ENCODE measurements at regions not wholly inside any gene's neighbourhood (a gene's known extent, or its start where the extent isn't known, plus 50 kb on each side); places are given as distances from the start of the nearest gene placed in this dataset.
"Not testable (repeated sequence)": the region's sequence is repeated elsewhere in the genome, so short reads cannot be mapped to it uniquely, and the experiment has no call there.

DNA sequence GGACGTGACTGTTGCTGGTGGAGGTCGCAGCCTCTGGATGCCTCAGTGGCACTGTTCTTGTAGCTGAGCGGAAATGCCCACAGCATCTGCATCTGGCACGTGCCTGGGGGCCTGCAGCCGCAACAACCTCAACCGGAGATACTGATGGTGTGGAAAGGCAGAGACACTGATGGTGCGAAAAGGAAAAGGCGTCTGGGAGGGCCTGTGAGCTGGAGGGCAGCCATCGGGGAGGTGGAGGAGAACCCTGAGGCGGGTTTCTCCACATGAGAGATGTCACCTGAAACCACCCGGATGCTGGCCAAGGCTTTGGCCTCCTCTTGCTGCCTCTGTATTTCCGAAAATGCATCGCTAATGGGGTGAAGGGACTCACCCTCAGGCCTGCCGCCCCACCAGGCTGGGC lies 284.8 kb upstream of the WSB1 start:
- H3K9me3 ChIP-seq (ENCODE audit: control insufficient read depth, insufficient read depth, low read depth, low read length): peaks cover 1% of the 10 kb centered on the region
- DNase-seq (ENCODE audit: low read depth in 2 of 2): no peak
- no peak overlapping the region for H3K4me3 ChIP-seq (replicated peaks in 1 of 4; ENCODE audit: control extremely low read depth in 1 of 4, insufficient read depth in 1 of 4, low read depth in 3 of 4, low read length in 4 of 4)
- H3K27ac ChIP-seq (ENCODE audit: insufficient read depth, low read length): no peak overlapping the region
- no peak overlapping the region for H2AFZ ChIP-seq (ENCODE audit: low read length)
- H3K4me2 ChIP-seq (ENCODE audit: extremely low read depth, insufficient read depth, low read length): no peak overlapping the region
- H4K20me1 ChIP-seq (ENCODE audit: control insufficient read depth, extremely low read depth, insufficient read depth, low read length): no peaks in the 10 kb centered on the region
- no peaks in the 10 kb centered on the region for H3K4me1 ChIP-seq (ENCODE audit: control insufficient read depth, extremely low read depth, insufficient read depth, low read length)
- no peak overlapping the region for H3K9ac ChIP-seq (ENCODE audit: insufficient read depth, low read length)
- H3K27me3 ChIP-seq (ENCODE audit: control insufficient read depth, insufficient read depth, low read length): no peaks in the 10 kb centered on the region
- H3K79me2 ChIP-seq (ENCODE audit: control insufficient read depth, insufficient read depth, low read length): no peaks in the 10 kb centered on the region
- no peak for TF ChIP-seq EZH2 (IDR thresholded peaks at IDR 0.05; ENCODE audit: low read length, missing control alignments)
- TF ChIP-seq, protein P1, sequence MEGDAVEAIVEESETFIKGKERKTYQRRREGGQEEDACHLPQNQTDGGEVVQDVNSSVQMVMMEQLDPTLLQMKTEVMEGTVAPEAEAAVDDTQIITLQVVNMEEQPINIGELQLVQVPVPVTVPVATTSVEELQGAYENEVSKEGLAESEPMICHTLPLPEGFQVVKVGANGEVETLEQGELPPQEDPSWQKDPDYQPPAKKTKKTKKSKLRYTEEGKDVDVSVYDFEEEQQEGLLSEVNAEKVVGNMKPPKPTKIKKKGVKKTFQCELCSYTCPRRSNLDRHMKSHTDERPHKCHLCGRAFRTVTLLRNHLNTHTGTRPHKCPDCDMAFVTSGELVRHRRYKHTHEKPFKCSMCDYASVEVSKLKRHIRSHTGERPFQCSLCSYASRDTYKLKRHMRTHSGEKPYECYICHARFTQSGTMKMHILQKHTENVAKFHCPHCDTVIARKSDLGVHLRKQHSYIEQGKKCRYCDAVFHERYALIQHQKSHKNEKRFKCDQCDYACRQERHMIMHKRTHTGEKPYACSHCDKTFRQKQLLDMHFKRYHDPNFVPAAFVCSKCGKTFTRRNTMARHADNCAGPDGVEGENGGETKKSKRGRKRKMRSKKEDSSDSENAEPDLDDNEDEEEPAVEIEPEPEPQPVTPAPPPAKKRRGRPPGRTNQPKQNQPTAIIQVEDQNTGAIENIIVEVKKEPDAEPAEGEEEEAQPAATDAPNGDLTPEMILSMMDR (conservative IDR thresholded peaks at IDR 0.05 in 1 of 2, IDR thresholded peaks at IDR 0.05 in 1 of 2; ENCODE audit: low read depth in 1 of 2, low read length in 2 of 2): no peak
- H3K36me3 ChIP-seq (ENCODE audit: control insufficient read depth, insufficient read depth, low read length): no peaks in the 10 kb centered on the region

DNA sequence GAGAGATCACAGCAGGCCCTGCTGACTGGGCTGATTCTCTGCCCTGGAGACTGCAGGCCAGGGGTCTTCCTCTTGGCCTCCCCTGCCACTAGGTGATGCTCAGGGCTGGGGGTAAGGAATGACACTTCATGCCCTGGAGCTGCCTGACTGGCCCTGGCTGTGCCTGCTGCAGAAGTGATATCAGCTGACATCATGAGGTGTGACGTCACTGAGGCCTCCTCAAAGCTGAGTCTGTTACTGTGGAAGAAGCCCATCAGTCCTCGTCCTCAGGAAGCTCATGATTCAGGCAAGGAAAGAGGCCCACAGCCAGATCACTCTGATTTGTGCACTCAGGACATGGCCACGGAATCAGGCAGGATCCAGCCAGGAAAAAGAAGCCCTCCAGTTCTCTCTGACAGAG lies 283.8 kb upstream of the WSB1 start:
- not testable (repeated sequence) for H3K27me3 ChIP-seq (ENCODE audit: control insufficient read depth, insufficient read depth, low read length); H4K20me1 ChIP-seq (ENCODE audit: control insufficient read depth, extremely low read depth, insufficient read depth, low read length); H3K36me3 ChIP-seq (ENCODE audit: control insufficient read depth, insufficient read depth, low read length); H3K9ac ChIP-seq (ENCODE audit: insufficient read depth, low read length); H3K4me1 ChIP-seq (ENCODE audit: control insufficient read depth, extremely low read depth, insufficient read depth, low read length); DNase-seq (ENCODE audit: low read depth in 2 of 2); H3K4me3 ChIP-seq (replicated peaks in 1 of 4; ENCODE audit: control extremely low read depth in 1 of 4, insufficient read depth in 1 of 4, low read depth in 3 of 4, low read length in 4 of 4); H3K4me2 ChIP-seq (ENCODE audit: extremely low read depth, insufficient read depth, low read length); H2AFZ ChIP-seq (ENCODE audit: low read length); H3K27ac ChIP-seq (ENCODE audit: insufficient read depth, low read length); H3K79me2 ChIP-seq (ENCODE audit: control insufficient read depth, insufficient read depth, low read length); H3K9me3 ChIP-seq (ENCODE audit: control insufficient read depth, insufficient read depth, low read depth, low read length)

DNA sequence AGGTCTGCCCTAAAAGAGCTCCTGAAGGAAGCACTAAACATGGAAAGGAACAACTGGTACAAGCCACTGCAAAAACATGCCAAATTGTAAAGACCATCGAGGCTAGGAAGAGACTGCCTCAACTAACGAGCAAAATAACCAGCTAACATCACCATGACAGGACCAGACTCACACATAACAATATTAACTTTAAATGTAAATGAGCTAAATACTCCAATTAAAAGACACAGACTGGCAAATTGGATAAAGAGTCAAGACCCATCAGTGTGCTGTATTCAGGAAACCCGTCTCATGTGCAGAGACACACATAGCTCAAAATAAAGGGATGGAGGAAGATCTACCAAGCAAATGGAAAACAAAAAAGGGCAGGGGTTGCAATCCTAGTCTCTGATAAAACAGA lies 263.4 kb upstream of the WSB1 start:
- H3K4me3 ChIP-seq (replicated peaks in 1 of 4; ENCODE audit: control extremely low read depth in 1 of 4, insufficient read depth in 1 of 4, low read depth in 3 of 4, low read length in 4 of 4); H3K9me3 ChIP-seq (ENCODE audit: control insufficient read depth, insufficient read depth, low read depth, low read length); H4K20me1 ChIP-seq (ENCODE audit: control insufficient read depth, extremely low read depth, insufficient read depth, low read length); H3K36me3 ChIP-seq (ENCODE audit: control insufficient read depth, insufficient read depth, low read length); H3K9ac ChIP-seq (ENCODE audit: insufficient read depth, low read length); H3K79me2 ChIP-seq (ENCODE audit: control insufficient read depth, insufficient read depth, low read length); H3K4me1 ChIP-seq (ENCODE audit: control insufficient read depth, extremely low read depth, insufficient read depth, low read length); H3K4me2 ChIP-seq (ENCODE audit: extremely low read depth, insufficient read depth, low read length); H3K27ac ChIP-seq (ENCODE audit: insufficient read depth, low read length); H3K27me3 ChIP-seq (ENCODE audit: control insufficient read depth, insufficient read depth, low read length); DNase-seq (ENCODE audit: low read depth in 2 of 2); H2AFZ ChIP-seq (ENCODE audit: low read length): not testable (repeated sequence)

DNA sequence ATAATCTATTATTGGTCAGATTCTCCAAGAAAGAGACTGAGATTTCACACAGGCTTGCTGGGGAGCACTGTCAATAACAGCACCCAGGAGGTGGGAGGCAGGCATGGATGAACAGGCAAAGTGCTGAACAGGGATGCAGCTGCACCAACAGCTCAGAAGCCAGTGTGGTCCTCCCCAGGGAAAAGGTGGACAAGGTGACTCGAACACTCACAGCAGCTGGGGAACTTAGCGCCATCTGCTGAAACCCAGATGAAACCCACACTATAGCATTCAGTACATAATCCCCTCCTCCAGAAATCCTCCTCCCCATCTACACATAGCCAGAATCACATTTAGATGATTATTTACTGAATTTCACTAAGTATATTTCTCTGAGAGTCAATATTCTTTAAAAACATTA lies 255.2 kb upstream of the WSB1 start:
- TF ChIP-seq, protein P1 (conservative IDR thresholded peaks at IDR 0.05 in 1 of 2, IDR thresholded peaks at IDR 0.05 in 1 of 2; ENCODE audit: low read depth in 1 of 2, low read length in 2 of 2): no peak
- TF ChIP-seq EZH2 (IDR thresholded peaks at IDR 0.05; ENCODE audit: low read length, missing control alignments): no peak
- H3K4me2 ChIP-seq (ENCODE audit: extremely low read depth, insufficient read depth, low read length): no peak overlapping the region
- H3K27me3 ChIP-seq (ENCODE audit: control insufficient read depth, insufficient read depth, low read length): no peaks in the 10 kb centered on the region
- no peaks in the 10 kb centered on the region for H3K36me3 ChIP-seq (ENCODE audit: control insufficient read depth, insufficient read depth, low read length)
- H3K9ac ChIP-seq (ENCODE audit: insufficient read depth, low read length): no peak overlapping the region
- H2AFZ ChIP-seq (ENCODE audit: low read length): no peak overlapping the region
- no peak overlapping the region for H3K27ac ChIP-seq (ENCODE audit: insufficient read depth, low read length)
- no peak for DNase-seq (ENCODE audit: low read depth in 2 of 2)
- no peaks in the 10 kb centered on the region for H4K20me1 ChIP-seq (ENCODE audit: control insufficient read depth, extremely low read depth, insufficient read depth, low read length)
- no peaks in the 10 kb centered on the region for H3K79me2 ChIP-seq (ENCODE audit: control insufficient read depth, insufficient read depth, low read length)
- no peaks in the 10 kb centered on the region for H3K4me1 ChIP-seq (ENCODE audit: control insufficient read depth, extremely low read depth, insufficient read depth, low read length)
- H3K9me3 ChIP-seq (ENCODE audit: control insufficient read depth, insufficient read depth, low read depth, low read length): no peaks in the 10 kb centered on the region
- no peak overlapping the region for H3K4me3 ChIP-seq (replicated peaks in 1 of 4; ENCODE audit: control extremely low read depth in 1 of 4, insufficient read depth in 1 of 4, low read depth in 3 of 4, low read length in 4 of 4)

DNA sequence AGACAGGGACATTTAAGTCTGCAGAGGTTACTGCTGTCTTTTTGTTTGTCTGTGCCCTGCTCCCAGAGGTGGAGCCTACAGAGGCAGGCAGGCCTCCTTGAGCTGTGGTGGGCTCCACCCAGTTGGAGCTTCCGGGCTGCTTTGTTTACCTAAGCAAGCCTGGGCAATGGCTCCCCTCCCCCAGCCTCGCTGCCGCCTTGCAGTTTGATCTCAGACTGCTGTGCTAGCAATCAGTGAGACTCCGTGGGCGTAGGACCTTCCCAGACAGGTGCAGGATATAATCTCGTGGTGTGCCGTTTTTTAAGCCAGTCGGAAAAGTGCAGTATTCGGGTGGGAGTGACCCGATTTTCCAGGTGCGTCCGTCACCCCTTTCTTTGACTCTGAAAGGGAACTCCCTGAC lies 248.9 kb upstream of the WSB1 start:
- not testable (repeated sequence) for H2AFZ ChIP-seq (ENCODE audit: low read length); H3K4me3 ChIP-seq (replicated peaks in 1 of 4; ENCODE audit: control extremely low read depth in 1 of 4, insufficient read depth in 1 of 4, low read depth in 3 of 4, low read length in 4 of 4); H3K9ac ChIP-seq (ENCODE audit: insufficient read depth, low read length); H3K4me1 ChIP-seq (ENCODE audit: control insufficient read depth, extremely low read depth, insufficient read depth, low read length); H3K36me3 ChIP-seq (ENCODE audit: control insufficient read depth, insufficient read depth, low read length); H3K4me2 ChIP-seq (ENCODE audit: extremely low read depth, insufficient read depth, low read length); H3K79me2 ChIP-seq (ENCODE audit: control insufficient read depth, insufficient read depth, low read length); H3K27me3 ChIP-seq (ENCODE audit: control insufficient read depth, insufficient read depth, low read length); H3K9me3 ChIP-seq (ENCODE audit: control insufficient read depth, insufficient read depth, low read depth, low read length); H3K27ac ChIP-seq (ENCODE audit: insufficient read depth, low read length); DNase-seq (ENCODE audit: low read depth in 2 of 2); H4K20me1 ChIP-seq (ENCODE audit: control insufficient read depth, extremely low read depth, insufficient read depth, low read length)

All from fibroblast of lung (primary cell).